Neural crest cell (in vitro differentiated cells): ENCODE measurements at regions not wholly inside any gene's neighbourhood (a gene's known extent, or its start where the extent isn't known, plus 50 kb on each side); places are given as distances from the start of the nearest gene placed in this dataset.

ENCODE experiments used
- DNase-seq: peaks from one replicate; pipeline ENCODE4 v3.0.0; 2021; ENCODE audit warnings: low read depth, mixed read lengths, low spot score
- H3K27ac Mint-ChIP-seq: one replicate; pipeline ENCODE4 v1.8.0; 2021; ENCODE audit warnings: mild to moderate bottlenecking, mixed read lengths; ENCODE audit not compliant: unreplicated experiment
- H3K27me3 Mint-ChIP-seq: 2 replicates; pipeline ENCODE4 v1.8.0; 2021; ENCODE audit warnings: low read depth, mild to moderate bottlenecking, mixed read lengths
- H3K36me3 Mint-ChIP-seq: 2 replicates; pipeline ENCODE4 v1.8.0; 2021; ENCODE audit warnings: low read depth, mild to moderate bottlenecking, mixed read lengths
- H3K4me1 Mint-ChIP-seq: 2 replicates; pipeline ENCODE4 v1.8.0; 2021; ENCODE audit warnings: mixed read lengths
- H3K4me3 Mint-ChIP-seq: one replicate; pipeline ENCODE4 v1.8.0; 2021; ENCODE audit warnings: mild to moderate bottlenecking, mixed read lengths
- H3K9me3 Mint-ChIP-seq: 2 replicates; pipeline ENCODE4 v1.8.0; 2021; ENCODE audit warnings: mixed read lengths
- TF ChIP-seq, protein P1 (sequence below): fragments of 200-600 bp; sonication (generic); conservative IDR thresholded peaks from 2 replicates; pipeline ENCODE4 v1.5.0; 2021; ENCODE audit warnings: antibody characterized with exemption, mild to moderate bottlenecking

- Mint-ChIP-seq H3K4me3 (no peak overlapping the region), H3K27ac (no peak overlapping the region), H3K9me3 (no peaks in the 10 kb centered on the region), H3K36me3 (no peaks in the 10 kb centered on the region), H3K27me3 (no peaks in the 10 kb centered on the region), H3K4me1 (no peaks in the 10 kb centered on the region)
- TF ChIP-seq, protein P1, sequence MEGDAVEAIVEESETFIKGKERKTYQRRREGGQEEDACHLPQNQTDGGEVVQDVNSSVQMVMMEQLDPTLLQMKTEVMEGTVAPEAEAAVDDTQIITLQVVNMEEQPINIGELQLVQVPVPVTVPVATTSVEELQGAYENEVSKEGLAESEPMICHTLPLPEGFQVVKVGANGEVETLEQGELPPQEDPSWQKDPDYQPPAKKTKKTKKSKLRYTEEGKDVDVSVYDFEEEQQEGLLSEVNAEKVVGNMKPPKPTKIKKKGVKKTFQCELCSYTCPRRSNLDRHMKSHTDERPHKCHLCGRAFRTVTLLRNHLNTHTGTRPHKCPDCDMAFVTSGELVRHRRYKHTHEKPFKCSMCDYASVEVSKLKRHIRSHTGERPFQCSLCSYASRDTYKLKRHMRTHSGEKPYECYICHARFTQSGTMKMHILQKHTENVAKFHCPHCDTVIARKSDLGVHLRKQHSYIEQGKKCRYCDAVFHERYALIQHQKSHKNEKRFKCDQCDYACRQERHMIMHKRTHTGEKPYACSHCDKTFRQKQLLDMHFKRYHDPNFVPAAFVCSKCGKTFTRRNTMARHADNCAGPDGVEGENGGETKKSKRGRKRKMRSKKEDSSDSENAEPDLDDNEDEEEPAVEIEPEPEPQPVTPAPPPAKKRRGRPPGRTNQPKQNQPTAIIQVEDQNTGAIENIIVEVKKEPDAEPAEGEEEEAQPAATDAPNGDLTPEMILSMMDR: no peak
- DNase-seq: no peak
These were observed 655.0 kb upstream of the ADARB2 start for GRCh38 chr10:2392145-2392812.

DNA sequence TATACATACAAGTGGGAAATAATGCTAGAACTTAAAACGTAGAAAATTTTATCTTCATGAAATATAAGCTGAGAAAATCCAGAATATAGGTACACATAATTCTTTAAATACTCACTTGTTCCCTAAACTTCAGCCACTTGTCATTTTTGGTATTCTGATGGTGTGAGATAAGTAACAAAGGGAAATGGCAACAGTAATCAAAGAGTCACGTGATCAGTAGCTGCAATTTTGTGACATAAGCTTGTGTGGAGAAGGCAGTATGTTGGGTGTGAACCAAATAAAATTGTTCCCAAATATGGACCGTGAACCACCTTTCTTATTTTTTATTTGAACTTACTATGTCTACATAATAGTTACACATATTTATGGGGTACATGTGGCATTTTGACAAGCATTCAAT is 650.3 kb upstream of the ADARB2 start:
- Mint-ChIP-seq H3K27me3 (no peaks in the 10 kb centered on the region), H3K36me3 (no peaks in the 10 kb centered on the region), H3K9me3 (peaks cover 4% of the 10 kb centered on the region), H3K4me3 (no peak overlapping the region), H3K27ac (no peak overlapping the region), H3K4me1 (no peaks in the 10 kb centered on the region)
- DNase-seq: no peak
- TF ChIP-seq, protein P1: no peak

GRCh38 chr10:2387261-2387660 is 649.9 kb upstream of the ADARB2 start:
- no peaks in the 10 kb centered on the region for H3K4me1 Mint-ChIP-seq
- DNase-seq: no peak
- H3K4me3 Mint-ChIP-seq: no peak overlapping the region
- H3K27me3 Mint-ChIP-seq: no peaks in the 10 kb centered on the region
- no peak overlapping the region for H3K27ac Mint-ChIP-seq
- TF ChIP-seq, protein P1: no peak
- H3K36me3 Mint-ChIP-seq: no peaks in the 10 kb centered on the region
- peaks cover 4% of the 10 kb centered on the region for H3K9me3 Mint-ChIP-seq

DNA sequence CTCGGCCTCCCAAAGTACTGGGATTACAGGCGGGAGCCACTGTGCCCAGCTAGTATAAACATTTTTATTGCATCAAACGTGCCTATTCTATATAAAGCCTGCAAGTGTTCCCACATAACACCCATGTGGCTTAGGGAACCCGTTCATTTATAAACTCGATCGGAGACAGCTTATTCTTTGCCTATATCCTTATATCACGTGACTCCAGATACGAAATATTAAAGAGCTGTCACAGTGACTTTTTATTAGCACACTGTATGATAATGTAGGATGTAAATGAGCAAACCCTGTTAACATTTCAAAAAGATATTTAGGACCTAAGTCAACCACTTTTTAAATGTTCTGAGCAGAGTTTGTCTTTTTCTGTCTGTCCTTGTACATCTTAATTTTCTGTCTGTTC is 642.9 kb upstream of the ADARB2 start:
- H3K27ac Mint-ChIP-seq: no peak overlapping the region
- peaks cover 4% of the 10 kb centered on the region for H3K9me3 Mint-ChIP-seq
- no peaks in the 10 kb centered on the region for H3K36me3 Mint-ChIP-seq
- DNase-seq: no peak
- H3K4me3 Mint-ChIP-seq: no peak overlapping the region
- TF ChIP-seq, protein P1: no peak
- H3K27me3 Mint-ChIP-seq: no peaks in the 10 kb centered on the region
- no peaks in the 10 kb centered on the region for H3K4me1 Mint-ChIP-seq

DNA sequence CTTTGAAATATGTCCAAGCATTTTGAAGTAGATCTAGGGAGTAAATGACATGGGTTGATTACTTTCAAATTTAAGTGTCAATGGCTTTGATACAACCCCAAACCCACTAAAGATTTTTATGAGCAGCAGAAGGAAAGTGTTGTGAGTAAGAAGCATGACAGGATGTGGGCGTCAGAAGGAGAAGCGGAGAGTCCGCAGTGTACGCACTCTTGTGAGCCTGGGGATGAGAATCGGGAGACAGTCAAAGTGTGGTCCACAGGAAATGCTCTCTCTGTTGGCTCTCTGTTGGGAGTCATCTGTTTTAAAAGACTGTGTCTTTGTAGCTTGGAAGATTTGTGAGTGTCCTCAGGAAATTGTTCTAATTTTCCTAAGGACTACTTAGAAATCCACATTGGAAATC is 629.8 kb upstream of the ADARB2 start:
- H3K36me3 Mint-ChIP-seq: no peaks in the 10 kb centered on the region
- TF ChIP-seq, protein P1: no peak
- H3K27ac Mint-ChIP-seq: no peak overlapping the region
- no peak overlapping the region for H3K4me3 Mint-ChIP-seq
- no peaks in the 10 kb centered on the region for H3K27me3 Mint-ChIP-seq
- H3K4me1 Mint-ChIP-seq: no peaks in the 10 kb centered on the region
- no peak for DNase-seq
- peaks cover 11% of the 10 kb centered on the region for H3K9me3 Mint-ChIP-seq
